ENCODE measurements at regions not wholly inside any gene's neighbourhood (a gene's known extent, or its start where the extent isn't known, plus 50 kb on each side); places are given as distances from the start of the nearest gene placed in this dataset.

DNA sequence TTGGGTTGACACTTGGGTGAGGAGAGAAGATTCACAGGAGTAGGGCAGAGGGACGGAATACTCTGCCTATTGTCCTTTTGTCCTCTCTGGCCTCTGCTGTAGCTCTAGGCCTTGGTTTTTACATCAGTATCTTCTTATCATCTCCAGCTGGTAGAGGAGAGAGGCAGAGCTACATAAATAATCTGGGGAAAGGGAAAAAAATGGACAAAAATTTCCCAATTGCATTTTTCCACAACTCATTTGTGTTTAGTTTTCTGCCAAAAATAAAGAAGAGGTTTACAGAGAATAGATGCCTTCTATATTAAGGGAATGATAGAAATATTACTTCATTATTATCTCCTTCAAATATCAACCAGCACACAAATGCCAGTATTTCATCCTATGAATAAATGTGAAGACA, 216.4 kb upstream of the P2RY1 start:
- TF ChIP-seq POU6F1 (CRISPR knock-in tag; IDR thresholded peaks at IDR 0.05; ENCODE audit: borderline replicate concordance, low read depth) = no peak
- TF ChIP-seq PPARA (CRISPR knock-in tag; IDR thresholded peaks at IDR 0.05; ENCODE audit: borderline replicate concordance) = no peak
- TF ChIP-seq, protein P1, sequence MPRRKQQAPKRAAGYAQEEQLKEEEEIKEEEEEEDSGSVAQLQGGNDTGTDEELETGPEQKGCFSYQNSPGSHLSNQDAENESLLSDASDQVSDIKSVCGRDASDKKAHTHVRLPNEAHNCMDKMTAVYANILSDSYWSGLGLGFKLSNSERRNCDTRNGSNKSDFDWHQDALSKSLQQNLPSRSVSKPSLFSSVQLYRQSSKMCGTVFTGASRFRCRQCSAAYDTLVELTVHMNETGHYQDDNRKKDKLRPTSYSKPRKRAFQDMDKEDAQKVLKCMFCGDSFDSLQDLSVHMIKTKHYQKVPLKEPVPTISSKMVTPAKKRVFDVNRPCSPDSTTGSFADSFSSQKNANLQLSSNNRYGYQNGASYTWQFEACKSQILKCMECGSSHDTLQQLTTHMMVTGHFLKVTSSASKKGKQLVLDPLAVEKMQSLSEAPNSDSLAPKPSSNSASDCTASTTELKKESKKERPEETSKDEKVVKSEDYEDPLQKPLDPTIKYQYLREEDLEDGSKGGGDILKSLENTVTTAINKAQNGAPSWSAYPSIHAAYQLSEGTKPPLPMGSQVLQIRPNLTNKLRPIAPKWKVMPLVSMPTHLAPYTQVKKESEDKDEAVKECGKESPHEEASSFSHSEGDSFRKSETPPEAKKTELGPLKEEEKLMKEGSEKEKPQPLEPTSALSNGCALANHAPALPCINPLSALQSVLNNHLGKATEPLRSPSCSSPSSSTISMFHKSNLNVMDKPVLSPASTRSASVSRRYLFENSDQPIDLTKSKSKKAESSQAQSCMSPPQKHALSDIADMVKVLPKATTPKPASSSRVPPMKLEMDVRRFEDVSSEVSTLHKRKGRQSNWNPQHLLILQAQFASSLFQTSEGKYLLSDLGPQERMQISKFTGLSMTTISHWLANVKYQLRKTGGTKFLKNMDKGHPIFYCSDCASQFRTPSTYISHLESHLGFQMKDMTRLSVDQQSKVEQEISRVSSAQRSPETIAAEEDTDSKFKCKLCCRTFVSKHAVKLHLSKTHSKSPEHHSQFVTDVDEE (CRISPR knock-in tag; IDR thresholded peaks at IDR 0.05) = no peak
- no peak for TF ChIP-seq PATZ1 (CRISPR knock-in tag; IDR thresholded peaks at IDR 0.05; ENCODE audit: borderline replicate concordance)
- no peak for TF ChIP-seq ESRRG (CRISPR knock-in tag; IDR thresholded peaks at IDR 0.05)
- no peak for TF ChIP-seq ISL1 (CRISPR knock-in tag; IDR thresholded peaks at IDR 0.05)
- no peak for TF ChIP-seq TCF4 (CRISPR knock-in tag; IDR thresholded peaks at IDR 0.05; ENCODE audit: borderline replicate concordance)
- no peak for TF ChIP-seq ZC3H10 (CRISPR knock-in tag; IDR thresholded peaks at IDR 0.05)
- no peak for TF ChIP-seq CSRNP3 (CRISPR knock-in tag; IDR thresholded peaks at IDR 0.05)
- TF ChIP-seq ZFP30 (CRISPR knock-in tag; IDR thresholded peaks at IDR 0.05) = no peak
- no peak for TF ChIP-seq ZNF8 (CRISPR knock-in tag; IDR thresholded peaks at IDR 0.05)
- TF ChIP-seq ZFP3 (CRISPR knock-in tag; IDR thresholded peaks at IDR 0.05) = no peak
- TF ChIP-seq SNAI2 (CRISPR knock-in tag; IDR thresholded peaks at IDR 0.05) = no peak
- TF ChIP-seq ZNF565 (CRISPR knock-in tag; conservative IDR thresholded peaks at IDR 0.05; ENCODE audit: low read depth) = no peak
- ATAC-seq = no peak

DNA sequence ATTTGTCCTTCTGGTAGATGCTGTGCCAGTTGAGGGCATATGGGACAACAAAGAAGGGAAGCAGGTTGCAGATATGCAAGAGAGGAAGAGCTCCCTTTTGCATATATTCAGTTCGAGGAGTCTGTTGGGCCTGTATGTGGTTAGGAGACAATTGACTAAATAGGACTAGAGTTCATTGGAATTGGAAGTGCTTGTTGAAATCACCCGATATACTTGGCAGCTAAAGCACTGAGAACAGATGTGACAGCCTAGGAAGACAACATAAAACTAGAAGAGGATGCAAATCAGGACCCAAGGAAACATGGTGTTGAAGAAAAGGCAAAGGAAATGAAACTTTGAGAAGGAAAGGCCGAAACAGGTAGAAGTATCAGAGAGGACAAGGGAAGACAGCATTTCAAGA, 215.2 kb upstream of the P2RY1 start:
- TF ChIP-seq ISL1 (CRISPR knock-in tag; IDR thresholded peaks at IDR 0.05) = no peak
- TF ChIP-seq ZFP3 (CRISPR knock-in tag; IDR thresholded peaks at IDR 0.05) = no peak
- TF ChIP-seq BACH2 (CRISPR knock-in tag; IDR thresholded peaks at IDR 0.05; ENCODE audit: borderline replicate concordance) = no peak
- no peak for TF ChIP-seq ZNF8 (CRISPR knock-in tag; IDR thresholded peaks at IDR 0.05)
- TF ChIP-seq, protein P2, sequence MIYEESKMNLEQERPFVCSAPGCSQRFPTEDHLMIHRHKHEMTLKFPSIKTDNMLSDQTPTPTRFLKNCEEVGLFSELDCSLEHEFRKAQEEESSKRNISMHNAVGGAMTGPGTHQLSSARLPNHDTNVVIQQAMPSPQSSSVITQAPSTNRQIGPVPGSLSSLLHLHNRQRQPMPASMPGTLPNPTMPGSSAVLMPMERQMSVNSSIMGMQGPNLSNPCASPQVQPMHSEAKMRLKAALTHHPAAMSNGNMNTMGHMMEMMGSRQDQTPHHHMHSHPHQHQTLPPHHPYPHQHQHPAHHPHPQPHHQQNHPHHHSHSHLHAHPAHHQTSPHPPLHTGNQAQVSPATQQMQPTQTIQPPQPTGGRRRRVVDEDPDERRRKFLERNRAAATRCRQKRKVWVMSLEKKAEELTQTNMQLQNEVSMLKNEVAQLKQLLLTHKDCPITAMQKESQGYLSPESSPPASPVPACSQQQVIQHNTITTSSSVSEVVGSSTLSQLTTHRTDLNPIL (CRISPR knock-in tag; IDR thresholded peaks at IDR 0.05; ENCODE audit: low read depth) = no peak
- no peak for TF ChIP-seq TOX (CRISPR knock-in tag; IDR thresholded peaks at IDR 0.05; ENCODE audit: borderline replicate concordance)
- TF ChIP-seq ZNF70 (CRISPR knock-in tag; IDR thresholded peaks at IDR 0.05) = no peak
- no peak for TF ChIP-seq ESRRG (CRISPR knock-in tag; IDR thresholded peaks at IDR 0.05)
- TF ChIP-seq GLIS3 (CRISPR knock-in tag; IDR thresholded peaks at IDR 0.05) = no peak
- ATAC-seq = no peak

- no peak for ATAC-seq
These were observed 214.5 kb upstream of the P2RY1 start for GRCh38 chr3:152620395-152620794.

More at GRCh38 chr3:152620395-152620794, 214.5 kb upstream of the P2RY1 start:
- no peak for TF ChIP-seq GLIS3 (CRISPR knock-in tag; IDR thresholded peaks at IDR 0.05)

Data from SK-N-SH treated with all-trans-retinoic acid at 6 μM for 48 hours (cell line).